ENCODE measurements at regions not wholly inside any gene's neighbourhood (a gene's known extent, or its start where the extent isn't known, plus 50 kb on each side); places are given as distances from the start of the nearest gene placed in this dataset.

DNA sequence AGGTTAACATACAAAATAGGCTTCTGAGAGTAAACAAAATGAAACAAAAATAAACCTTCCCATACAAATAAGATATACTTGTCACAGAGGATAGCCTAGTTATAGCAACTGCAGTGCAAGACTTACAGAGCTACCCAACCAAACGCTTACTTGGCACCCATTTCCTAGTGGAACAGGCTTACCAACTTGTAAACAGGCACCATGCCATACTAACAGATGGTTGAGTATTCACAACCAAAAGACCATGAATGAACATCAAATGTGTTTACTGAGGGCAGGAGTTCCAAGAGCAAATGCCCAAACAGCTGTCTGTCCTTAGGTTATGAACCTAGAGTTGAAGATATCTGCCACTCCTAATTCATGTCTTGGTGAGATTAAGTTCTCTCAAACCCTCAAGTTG is 2629.2 kb downstream of the PCDH7 start:
- Mint-ChIP-seq H3K27me3 (no peaks in the 10 kb centered on the region), H3K9me3 (no peaks in the 10 kb centered on the region), H3K27ac (no peak overlapping the region), H3K4me3 (no peak overlapping the region), H3K4me1 (no peaks in the 10 kb centered on the region), H3K36me3 (no peaks in the 10 kb centered on the region)

DNA sequence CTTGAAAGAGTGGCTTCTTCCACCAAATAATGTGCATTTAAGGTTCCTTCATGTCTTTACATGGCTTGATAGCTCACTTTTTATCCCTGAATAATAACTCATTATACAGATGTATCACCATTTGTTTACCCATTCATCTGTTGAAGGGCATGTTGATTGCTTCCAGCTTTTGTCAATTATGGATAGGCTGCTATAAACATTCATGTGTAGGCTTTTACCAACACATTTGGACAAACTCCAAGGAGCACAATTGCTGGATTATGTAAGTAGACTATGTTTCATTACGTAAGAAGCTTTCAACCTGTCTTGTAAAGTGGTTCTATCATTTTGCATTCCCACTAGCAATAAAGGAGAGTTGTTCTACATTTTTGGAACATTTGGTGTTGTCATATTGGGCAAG is 2637.0 kb downstream of the PCDH7 start:
- no peak overlapping the region for H3K27ac Mint-ChIP-seq
- no peaks in the 10 kb centered on the region for H3K36me3 Mint-ChIP-seq
- peaks cover 12% of the 10 kb centered on the region for H3K9me3 Mint-ChIP-seq
- H3K4me1 Mint-ChIP-seq, result no peaks in the 10 kb centered on the region
- no peaks in the 10 kb centered on the region for H3K27me3 Mint-ChIP-seq
- no peak overlapping the region for H3K4me3 Mint-ChIP-seq

GRCh38 chr4:33369446-33369845 is 2649.3 kb downstream of the PCDH7 start:
- Mint-ChIP-seq H3K9me3 (no peaks in the 10 kb centered on the region), H3K4me3 (no peak overlapping the region), H3K27me3 (no peaks in the 10 kb centered on the region), H3K4me1 (no peaks in the 10 kb centered on the region), H3K36me3 (no peaks in the 10 kb centered on the region), H3K27ac (no peak overlapping the region)

DNA sequence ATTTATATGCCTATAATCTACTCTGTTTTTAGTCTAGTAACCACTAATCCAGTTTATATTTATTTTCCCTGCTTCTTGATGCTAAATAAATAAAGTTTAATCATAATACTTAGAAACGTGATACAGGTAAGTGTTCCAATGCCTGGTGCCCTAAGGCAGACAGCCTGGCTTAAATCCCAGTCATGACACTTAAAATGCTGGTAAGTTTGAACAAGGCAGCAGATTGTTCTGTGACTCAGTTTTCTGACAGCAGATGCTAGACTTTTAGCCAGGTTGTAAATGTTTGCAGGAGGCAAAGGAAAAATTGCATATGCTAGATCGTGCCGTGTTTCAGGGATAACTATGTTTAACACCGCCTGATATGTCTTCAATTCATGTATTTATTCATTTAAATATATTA is 2661.6 kb downstream of the PCDH7 start:
- H3K9me3 Mint-ChIP-seq, result no peaks in the 10 kb centered on the region
- H3K27ac Mint-ChIP-seq, result no peak overlapping the region
- no peaks in the 10 kb centered on the region for H3K27me3 Mint-ChIP-seq
- no peak overlapping the region for H3K4me3 Mint-ChIP-seq
- no peaks in the 10 kb centered on the region for H3K36me3 Mint-ChIP-seq
- H3K4me1 Mint-ChIP-seq, result no peaks in the 10 kb centered on the region

GRCh38 chr4:33386764-33387163 is 2666.6 kb downstream of the PCDH7 start:
- H3K4me3 Mint-ChIP-seq, result no peak overlapping the region
- H3K27ac Mint-ChIP-seq, result no peak overlapping the region
- no peaks in the 10 kb centered on the region for H3K27me3 Mint-ChIP-seq

DNA sequence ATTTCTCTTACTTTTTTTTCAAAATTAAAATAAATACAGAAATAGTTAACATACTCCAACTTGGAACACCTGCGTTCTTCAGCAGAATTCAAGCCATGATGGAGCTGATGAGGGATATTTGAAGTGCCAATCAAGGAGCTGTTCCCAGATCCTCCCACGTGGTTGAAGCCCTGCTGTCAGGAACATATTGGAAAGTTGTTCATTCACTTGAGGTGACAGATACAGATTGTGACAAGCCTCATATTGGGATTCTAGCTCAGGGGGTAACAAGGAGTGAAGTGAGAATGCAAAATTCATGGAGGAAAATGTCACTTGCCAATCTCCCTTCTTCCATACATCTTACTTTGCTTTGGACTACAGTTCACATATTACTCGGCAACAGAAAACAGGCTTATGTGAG is 2670.8 kb downstream of the PCDH7 start:
- Mint-ChIP-seq H3K36me3 (no peaks in the 10 kb centered on the region), H3K27ac (no peak overlapping the region), H3K9me3 (no peaks in the 10 kb centered on the region), H3K4me1 (no peaks in the 10 kb centered on the region), H3K27me3 (no peaks in the 10 kb centered on the region), H3K4me3 (no peak overlapping the region)

More at GRCh38 chr4:33386764-33387163, 2666.6 kb downstream of the PCDH7 start:
- H3K9me3 Mint-ChIP-seq, result no peaks in the 10 kb centered on the region
- H3K36me3 Mint-ChIP-seq, result no peaks in the 10 kb centered on the region
- H3K4me1 Mint-ChIP-seq, result no peaks in the 10 kb centered on the region

DNA sequence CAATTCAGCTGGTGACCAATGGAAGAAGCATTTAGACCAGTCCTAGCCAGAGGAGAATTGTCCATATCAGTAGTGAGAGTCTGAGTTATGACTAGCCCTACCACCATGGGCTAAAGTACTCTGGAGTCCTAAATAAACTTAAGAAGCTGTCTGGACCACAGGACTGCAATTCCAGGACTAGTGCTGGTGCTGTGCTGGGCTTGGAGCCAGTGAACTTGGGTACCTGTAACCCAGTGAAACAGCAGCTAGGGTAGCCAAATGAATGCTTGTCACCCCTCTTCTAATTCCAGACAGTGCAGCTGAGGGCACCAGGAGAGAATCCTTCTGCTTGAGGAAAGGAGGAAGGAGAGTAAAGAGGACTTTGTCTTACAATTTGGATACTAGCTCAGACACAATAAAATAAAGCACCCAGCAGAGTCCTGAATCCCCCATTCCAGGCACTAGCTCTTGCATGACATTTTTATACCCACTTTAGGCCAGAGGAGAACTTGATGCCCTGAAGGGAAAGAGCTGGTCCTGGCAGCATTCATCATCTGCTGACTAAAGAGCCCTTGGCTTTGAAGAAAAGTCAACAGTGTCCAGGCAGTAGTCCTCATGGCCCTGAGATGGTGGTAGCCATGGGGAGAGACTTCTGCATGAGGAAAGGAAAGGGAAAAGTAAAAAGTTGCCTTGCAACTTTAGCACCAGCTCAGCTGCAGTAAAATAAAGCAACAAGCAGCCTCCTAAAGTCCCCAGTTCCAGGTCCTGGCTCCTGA is 2675.7 kb downstream of the PCDH7 start:
- H3K27ac Mint-ChIP-seq, result no peak overlapping the region
- H3K27me3 Mint-ChIP-seq, result no peaks in the 10 kb centered on the region
- no peak overlapping the region for H3K4me3 Mint-ChIP-seq
- no peaks in the 10 kb centered on the region for H3K4me1 Mint-ChIP-seq
- no peaks in the 10 kb centered on the region for H3K9me3 Mint-ChIP-seq
- no peaks in the 10 kb centered on the region for H3K36me3 Mint-ChIP-seq

- Mint-ChIP-seq H3K36me3 (no peaks in the 10 kb centered on the region), H3K27ac (no peak overlapping the region), H3K4me1 (no peaks in the 10 kb centered on the region), H3K27me3 (no peaks in the 10 kb centered on the region), H3K9me3 (peaks cover 6% of the 10 kb centered on the region), H3K4me3 (no peak overlapping the region)
Observed at GRCh38 chr4:33400504-33400903, 2680.3 kb downstream of the PCDH7 start.

DNA sequence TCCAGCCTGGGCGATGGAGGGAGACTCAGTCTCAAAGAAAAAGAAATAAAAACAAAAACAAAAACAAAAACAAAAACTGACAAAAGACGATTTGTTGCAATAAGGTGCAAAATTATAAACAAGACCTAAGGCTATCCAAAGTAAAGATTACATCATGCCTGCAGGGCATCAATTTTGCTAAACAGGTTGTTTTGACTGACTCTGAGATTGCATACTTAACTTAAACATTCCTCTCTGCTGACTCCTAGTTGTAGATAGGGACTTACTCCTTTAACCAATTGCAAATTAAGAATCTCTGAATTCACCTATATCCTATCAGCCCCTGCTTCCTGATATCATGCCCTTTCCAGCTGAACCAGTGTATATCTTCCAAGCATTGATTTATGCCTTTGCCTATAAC is 2687.3 kb downstream of the PCDH7 start:
- Mint-ChIP-seq H3K9me3 (peaks cover 4% of the 10 kb centered on the region), H3K27ac (no peak overlapping the region)

DNA sequence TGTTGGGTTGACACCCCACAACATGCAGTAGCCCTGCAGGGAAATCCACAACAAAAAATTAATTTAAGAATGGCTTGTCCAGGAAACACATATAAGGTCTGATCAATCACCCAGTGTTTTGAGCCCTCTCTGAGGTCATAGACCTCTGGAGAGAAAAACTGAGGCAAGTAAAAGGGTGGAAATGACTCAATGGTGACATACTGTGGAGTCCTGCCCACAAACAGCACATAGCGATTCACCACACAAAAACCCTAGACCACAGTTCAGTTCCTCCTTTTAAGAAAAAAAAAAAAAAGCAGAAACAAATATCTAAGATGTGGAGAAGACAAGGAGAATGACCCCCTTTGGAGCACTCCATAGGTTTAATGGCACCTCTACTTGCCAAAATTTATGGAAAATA is 2691.0 kb downstream of the PCDH7 start:
- Mint-ChIP-seq H3K36me3 (no peaks in the 10 kb centered on the region), H3K4me3 (no peak overlapping the region), H3K9me3 (peaks cover 4% of the 10 kb centered on the region), H3K27ac (no peak overlapping the region), H3K27me3 (no peaks in the 10 kb centered on the region), H3K4me1 (no peaks in the 10 kb centered on the region)

More for the DNA sequence above, 2687.3 kb downstream of the PCDH7 start:
- no peak overlapping the region for H3K4me3 Mint-ChIP-seq
- no peaks in the 10 kb centered on the region for H3K4me1 Mint-ChIP-seq
- H3K36me3 Mint-ChIP-seq, result no peaks in the 10 kb centered on the region
- no peaks in the 10 kb centered on the region for H3K27me3 Mint-ChIP-seq

DNA sequence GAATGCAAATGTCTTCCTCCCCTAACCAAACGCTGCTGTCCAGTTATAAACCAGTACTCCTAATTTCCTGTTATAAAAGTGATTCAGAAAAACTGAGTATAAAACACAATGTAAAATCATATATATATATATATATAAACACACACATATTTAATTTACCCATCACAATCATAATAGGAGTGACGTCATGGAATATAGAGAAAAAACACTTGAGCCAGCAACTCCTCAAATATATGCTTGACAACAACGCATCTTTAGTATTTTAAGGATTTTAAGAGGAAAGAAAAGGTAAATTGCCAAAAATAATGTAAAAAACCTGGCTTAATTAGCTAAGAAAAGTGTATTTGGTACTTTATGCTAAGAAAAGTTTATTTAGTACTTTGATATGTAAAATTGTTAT is 2701.7 kb downstream of the PCDH7 start:
- H3K27me3 Mint-ChIP-seq, result no peaks in the 10 kb centered on the region
- H3K36me3 Mint-ChIP-seq, result no peaks in the 10 kb centered on the region
- no peaks in the 10 kb centered on the region for H3K4me1 Mint-ChIP-seq
- H3K9me3 Mint-ChIP-seq, result peaks cover 10% of the 10 kb centered on the region
- H3K27ac Mint-ChIP-seq, result no peak overlapping the region
- no peak overlapping the region for H3K4me3 Mint-ChIP-seq

DNA sequence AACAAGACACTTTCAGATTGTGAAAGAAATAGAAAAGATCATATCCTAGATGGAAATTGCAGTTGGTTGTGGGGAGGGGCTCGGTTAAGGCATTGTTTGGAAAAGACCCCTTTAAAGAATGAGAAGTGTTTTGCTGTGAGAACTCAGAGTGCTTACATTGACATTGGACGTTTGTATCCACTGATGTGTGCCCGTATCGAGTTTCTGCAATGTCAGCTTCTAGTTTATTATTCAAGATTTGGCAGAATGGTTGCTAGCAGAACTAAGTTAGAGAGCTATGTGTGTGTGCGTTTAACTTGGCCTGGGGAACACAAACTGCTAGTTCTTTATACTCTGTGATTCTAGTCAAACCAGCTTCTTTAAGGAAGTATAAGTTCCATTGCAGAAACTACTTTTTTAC is 2702.5 kb downstream of the PCDH7 start:
- no peaks in the 10 kb centered on the region for H3K4me1 Mint-ChIP-seq
- no peaks in the 10 kb centered on the region for H3K27me3 Mint-ChIP-seq
- H3K4me3 Mint-ChIP-seq, result no peak overlapping the region
- no peak overlapping the region for H3K27ac Mint-ChIP-seq
- no peaks in the 10 kb centered on the region for H3K36me3 Mint-ChIP-seq
- peaks cover 7% of the 10 kb centered on the region for H3K9me3 Mint-ChIP-seq

DNA sequence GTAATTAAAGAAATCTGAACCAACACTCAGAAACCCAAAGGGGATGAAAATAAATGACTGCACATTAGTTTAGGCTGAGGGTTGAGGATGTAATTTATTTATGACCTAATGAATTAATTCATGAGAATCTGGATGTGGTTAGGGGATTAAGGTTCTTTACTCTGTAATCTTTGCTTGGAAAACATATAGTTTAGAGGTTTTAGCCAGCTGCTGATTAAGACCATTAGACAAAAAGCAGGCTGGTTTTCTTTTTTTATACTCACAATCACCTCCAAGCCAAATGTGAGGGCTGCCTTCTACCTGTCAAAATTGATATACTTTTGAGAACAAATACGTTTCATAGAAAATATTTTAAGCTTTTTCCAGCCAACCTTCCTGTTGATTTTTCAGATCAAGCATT is 2705.8 kb downstream of the PCDH7 start:
- no peaks in the 10 kb centered on the region for H3K27me3 Mint-ChIP-seq
- no peak overlapping the region for H3K4me3 Mint-ChIP-seq
- H3K36me3 Mint-ChIP-seq, result no peaks in the 10 kb centered on the region
- H3K9me3 Mint-ChIP-seq, result peaks cover 1% of the 10 kb centered on the region
- H3K4me1 Mint-ChIP-seq, result no peaks in the 10 kb centered on the region
- H3K27ac Mint-ChIP-seq, result no peak overlapping the region

GRCh38 chr4:33427676-33428075 is 2707.5 kb downstream of the PCDH7 start:
- Mint-ChIP-seq H3K4me3 (no peak overlapping the region), H3K27me3 (no peaks in the 10 kb centered on the region), H3K27ac (no peak overlapping the region), H3K4me1 (no peaks in the 10 kb centered on the region), H3K36me3 (no peaks in the 10 kb centered on the region), H3K9me3 (peaks cover 3% of the 10 kb centered on the region)

GRCh38 chr4:33429971-33430370 is 2709.8 kb downstream of the PCDH7 start:
- no peaks in the 10 kb centered on the region for H3K36me3 Mint-ChIP-seq
- no peak overlapping the region for H3K27ac Mint-ChIP-seq
- no peak overlapping the region for H3K4me3 Mint-ChIP-seq
- H3K27me3 Mint-ChIP-seq, result no peaks in the 10 kb centered on the region
- H3K4me1 Mint-ChIP-seq, result no peaks in the 10 kb centered on the region
- H3K9me3 Mint-ChIP-seq, result peaks cover 3% of the 10 kb centered on the region

DNA sequence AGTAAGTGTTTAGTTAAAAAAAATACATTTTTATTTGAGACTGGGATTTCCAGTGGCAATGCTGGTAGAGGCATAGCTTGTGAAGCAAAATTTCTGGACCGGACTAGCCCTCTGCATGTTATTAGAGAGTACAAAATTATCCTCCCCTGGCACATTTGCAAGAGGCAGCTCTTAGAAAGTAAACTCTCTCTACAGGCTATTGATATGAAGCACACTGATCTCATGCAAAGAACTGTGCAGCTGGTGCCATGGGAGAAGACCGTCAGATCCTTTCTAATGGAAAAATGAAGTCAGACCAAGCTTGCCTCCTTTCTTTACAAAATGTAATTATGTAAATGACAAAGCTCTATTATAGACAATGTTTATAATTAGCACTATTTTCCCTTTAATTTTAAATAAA is 2717.2 kb downstream of the PCDH7 start:
- Mint-ChIP-seq H3K9me3 (no peaks in the 10 kb centered on the region), H3K4me1 (no peaks in the 10 kb centered on the region), H3K36me3 (no peaks in the 10 kb centered on the region), H3K4me3 (no peak overlapping the region), H3K27ac (no peak overlapping the region), H3K27me3 (no peaks in the 10 kb centered on the region)

- no peaks in the 10 kb centered on the region for H3K4me1 Mint-ChIP-seq
- H3K4me3 Mint-ChIP-seq, result no peak overlapping the region
- no peaks in the 10 kb centered on the region for H3K36me3 Mint-ChIP-seq
- peaks cover 14% of the 10 kb centered on the region for H3K9me3 Mint-ChIP-seq
- H3K27me3 Mint-ChIP-seq, result no peaks in the 10 kb centered on the region
- H3K27ac Mint-ChIP-seq, result no peak overlapping the region
Observed at GRCh38 chr4:33446953-33447352, 2726.8 kb downstream of the PCDH7 start.

Data from activated naive CD4-positive, alpha-beta T cell treated with anti-CD3 and anti-CD28 coated beads, Interleukin-2, amount 50 U/mL, for 24 hours (primary cell).